ENCODE measurements at regions not wholly inside any gene's neighbourhood (a gene's known extent, or its start where the extent isn't known, plus 50 kb on each side); places are given as distances from the start of the nearest gene placed in this dataset.

- no peak for TF ChIP-seq POLR2A (IDR thresholded peaks at IDR 0.05; ENCODE audit: low read depth, low read length)
- TF ChIP-seq TAF1 (IDR thresholded peaks at IDR 0.05; ENCODE audit: low read depth, low read length) = no peak
- no peak for TF ChIP-seq POLR2AphosphoS5 (IDR thresholded peaks at IDR 0.05; ENCODE audit: low read depth, low read length)
These were observed 94.2 kb upstream of the CDK1 start for GRCh38 chr10:60684091-60684490.

All from GM12891 (cell line).